Heart left ventricle (tissue), 16 donors: ENCODE measurements at regions not wholly inside any gene's neighbourhood (a gene's known extent, or its start where the extent isn't known, plus 50 kb on each side); places are given as distances from the start of the nearest gene placed in this dataset.
"Not testable (repeated sequence)": the region's sequence is repeated elsewhere in the genome, so short reads cannot be mapped to it uniquely, and the experiment has no call there.

Source experiments
- ATAC-seq, 4 donors: fragments of 200-7000 bp; cut with Tn5 transposase; one replicate each; pipeline ENCODE4 v1.9.1; 2020 to 2022; ENCODE audit warnings: moderate library complexity in 4 of 4, mild to moderate bottlenecking in 3 of 4, moderate number of reproducible peaks in 1 of 4
- DNase-seq, 5 donors: peaks; one replicate each; pipeline ENCODE4 v3.0.0-alpha.2; 2020
- H3K27ac ChIP-seq, 12 donors: fragments of 200-600 bp; sonication (generic) in 4 of 12; one replicate each; pipeline versions ENCODE4 v1.5.0 to v1.8.0; 2016 to 2022; ENCODE audit warnings: mild to moderate bottlenecking in 2 of 12
- H3K27me3 ChIP-seq, 9 donors: fragments of 200-600 bp; sonication (generic) in 2 of 9; one replicate each; pipeline versions ENCODE4 v1.5.1 to v1.8.0; 2016 to 2022; ENCODE audit warnings: mild to moderate bottlenecking in 3 of 9
- H3K36me3 ChIP-seq, 9 donors: fragments of 200-600 bp; sonication (generic) in 2 of 9; one replicate each; pipeline versions ENCODE4 v1.5.0 to v1.8.0; 2018 to 2022; ENCODE audit warnings: mild to moderate bottlenecking in 2 of 9
- H3K4me1 ChIP-seq, 12 donors: fragments of 200-600 bp; sonication (generic) in 4 of 12; one replicate each; pipeline versions ENCODE4 v1.5.0 to v1.8.0; 2016 to 2022; ENCODE audit warnings: mild to moderate bottlenecking in 3 of 12
- H3K4me3 ChIP-seq, 12 donors: fragments of 200-600 bp; sonication (generic) in 4 of 12; one replicate each; pipeline versions ENCODE4 v1.5.0 to v1.8.0; 2017 to 2022; ENCODE audit warnings: mild to moderate bottlenecking in 9 of 12, moderate library complexity in 4 of 12
- H3K9me3 ChIP-seq, 12 donors: fragments of 200-600 bp; sonication (generic) in 4 of 12; one replicate each; pipeline versions ENCODE4 v1.5.0 to v1.8.0; 2016 to 2022; ENCODE audit warnings: mild to moderate bottlenecking in 1 of 12
- POLR2A ChIP-seq, 2 donors: fragments of 450-650 bp; IDR thresholded peaks; one replicate each; pipeline ENCODE4 v1.6.1; 2017; ENCODE audit warnings: antibody characterized with exemption in 2 of 2, mild to moderate bottlenecking in 2 of 2, moderate library complexity in 2 of 2
- WGBS, 4 donors: extraction: QIAGEN DNeasy Blood & Tissue Kit in 2 of 4; methylation state at CpG; one replicate each; pipeline versions ENCODE4 v1.1.5 to v1.1.7; 2013 to 2018; 5-methylcytosine and 5-hydroxymethylcytosine counted together
- intact Hi-C, 10 donors: fragments of 100-400 bp; cut with DNase I; formaldehyde crosslinking; loops; one replicate each; pipeline versions ENCODE4 v1.11.1 to v1.14.2; 2022
- TF ChIP-seq, protein P1 (sequence below), 12 donors: fragments of 200-600 bp; sonication (generic) in 4 of 12; IDR thresholded peaks; one replicate each; pipeline versions ENCODE4 v1.5.0 to v1.8.0; 2018 to 2022; ENCODE audit warnings: antibody characterized with exemption in 12 of 12, mild to moderate bottlenecking in 5 of 12
- donor health status: ischemic (EF 13 %, LVEDD 7.1; RV severe dilation, severe dysfunction).
- donor health status: healthy with polysubstance abuse.
- donor health status: DM: no; HTN: yes; CAD: no.
- donor health status: DM: no; HTN: no; CAD: no.
- donor health status: ischemic (EF 25% LVEDD 6.9; RV normal size, moderate dysfunction).
- donor health status: ischemic (EF 25% LVEDD 5.7; RV mildly dilated, moderate dysfunction).
- donor health status: healthy.
- donor health status: DM: yes; HTN: yes; CAD: no.
- donor health status: ischemic (EF 35%, LVEDD 5.7; RV mildly dilated, moderate dysfunction).
- donor health status: nonischemic (EF 11% LVEDD 7.7; RV severe dilation, severe dysfunction).
- donor health status: DM: yes; HTN: yes; CAD: no.
- donor health status: PGD.
- donor health status: ischemic (EF 29% LVEDD 5.4; RV normal size, mild dysfunction).
- donor health status: nonischemic (EF 23%, LVEDD 6.1; RV moderate dilation, normal function).

DNA sequence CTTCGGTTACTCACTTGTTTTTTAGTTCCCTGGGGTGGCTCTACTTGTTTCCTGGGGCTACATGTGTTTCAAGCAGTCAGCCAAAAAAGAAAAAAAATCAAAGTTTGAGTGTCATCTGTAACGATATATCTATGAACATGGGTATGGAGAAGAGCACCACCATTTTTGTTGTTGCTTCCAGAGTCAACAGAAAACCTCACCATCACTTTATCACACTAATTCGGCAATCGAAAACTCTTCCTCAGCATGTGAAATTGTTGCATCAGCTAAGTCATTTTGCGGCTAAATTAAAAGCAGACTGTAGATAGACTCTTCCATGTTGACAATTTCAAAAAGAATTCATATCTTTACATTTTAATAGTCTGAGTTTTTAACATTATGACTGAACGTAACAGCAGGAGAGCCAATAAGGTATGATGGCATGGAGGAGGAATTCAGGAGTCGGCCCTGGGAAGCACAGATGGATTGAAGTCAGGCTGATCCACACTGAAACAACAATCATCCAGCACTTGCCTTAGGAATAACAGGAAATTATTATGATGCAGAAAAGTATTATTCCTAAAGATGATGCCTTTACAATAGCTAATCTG is 455.7 kb upstream of the KLF6 start:
- Histone ChIP-seq H3K4me1 (peaks cover 0 to 43% (median 36%) of the 10 kb centered on the region in 12 donors), H3K27me3 (no peaks in the 10 kb centered on the region), H3K36me3 (no peaks in the 10 kb centered on the region), H3K9me3 (peaks cover 0 to 14% (median 0%) of the 10 kb centered on the region in 12 donors), H3K4me3 (peak overlapping the region in 7 of 12 donors; percentile 40 to 57 (median 46)), H3K27ac (peak overlapping the region; percentile 63 to 96 (median 89))
- TF ChIP-seq, protein P1, sequence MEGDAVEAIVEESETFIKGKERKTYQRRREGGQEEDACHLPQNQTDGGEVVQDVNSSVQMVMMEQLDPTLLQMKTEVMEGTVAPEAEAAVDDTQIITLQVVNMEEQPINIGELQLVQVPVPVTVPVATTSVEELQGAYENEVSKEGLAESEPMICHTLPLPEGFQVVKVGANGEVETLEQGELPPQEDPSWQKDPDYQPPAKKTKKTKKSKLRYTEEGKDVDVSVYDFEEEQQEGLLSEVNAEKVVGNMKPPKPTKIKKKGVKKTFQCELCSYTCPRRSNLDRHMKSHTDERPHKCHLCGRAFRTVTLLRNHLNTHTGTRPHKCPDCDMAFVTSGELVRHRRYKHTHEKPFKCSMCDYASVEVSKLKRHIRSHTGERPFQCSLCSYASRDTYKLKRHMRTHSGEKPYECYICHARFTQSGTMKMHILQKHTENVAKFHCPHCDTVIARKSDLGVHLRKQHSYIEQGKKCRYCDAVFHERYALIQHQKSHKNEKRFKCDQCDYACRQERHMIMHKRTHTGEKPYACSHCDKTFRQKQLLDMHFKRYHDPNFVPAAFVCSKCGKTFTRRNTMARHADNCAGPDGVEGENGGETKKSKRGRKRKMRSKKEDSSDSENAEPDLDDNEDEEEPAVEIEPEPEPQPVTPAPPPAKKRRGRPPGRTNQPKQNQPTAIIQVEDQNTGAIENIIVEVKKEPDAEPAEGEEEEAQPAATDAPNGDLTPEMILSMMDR (IDR thresholded peaks at IDR 0.05), result no peak
- no peak for TF ChIP-seq POLR2A (IDR thresholded peaks at IDR 0.05)
- ATAC-seq (peak in 2 of 4 donors; percentile 24 to 25), DNase-seq (no peak)
- 60 to 71% (median 65%) methylated on average over 7 of the region's 7 CpGs for WGBS, 4 donors
- intact Hi-C loops, result loop anchor here in 8 of 10 donors (2.0 to 10.0 kb wide), 16 partner anchors 42 to 527 kb away; partner anchors contain the start of gene KLF6 (in 3 of the 8)

DNA sequence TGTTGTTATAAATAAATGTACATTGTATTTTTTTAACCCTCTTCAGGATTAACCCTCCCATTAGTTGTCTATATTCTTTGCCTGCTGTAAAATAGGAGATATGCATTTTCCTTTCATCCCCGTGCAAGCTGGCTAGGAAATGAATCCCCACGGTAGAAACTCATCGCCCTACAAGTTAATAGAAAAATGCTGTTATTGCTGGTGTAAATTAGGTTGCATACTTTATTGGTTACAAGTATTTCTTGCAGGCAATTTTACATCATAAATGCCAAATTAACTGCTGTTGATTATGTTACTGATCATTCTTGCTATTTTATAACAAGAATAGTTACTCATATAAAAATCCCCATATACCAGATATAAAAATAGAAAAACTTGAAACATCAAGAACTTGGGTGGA is 454.2 kb upstream of the KLF6 start:
- intact Hi-C loops, result no loop called here
- peaks cover 0 to 39% (median 31%) of the 10 kb centered on the region in 12 donors for H3K4me1 ChIP-seq
- H3K9me3 ChIP-seq, result peaks cover 0 to 10% (median 0%) of the 10 kb centered on the region in 12 donors
- H3K4me3 ChIP-seq, result no peak overlapping the region
- WGBS, 4 donors, result 95 to 97% (median 95%) methylated on average over 3 of the region's 3 CpGs
- H3K36me3 ChIP-seq, result no peaks in the 10 kb centered on the region
- no peak for TF ChIP-seq POLR2A (IDR thresholded peaks at IDR 0.05)
- TF ChIP-seq, protein P1 (IDR thresholded peaks at IDR 0.05), result no peak
- peak overlapping the region in 1 of 12 donors; percentile 89 for H3K27ac ChIP-seq
- ATAC-seq, result no peak
- no peak for DNase-seq
- no peaks in the 10 kb centered on the region for H3K27me3 ChIP-seq

DNA sequence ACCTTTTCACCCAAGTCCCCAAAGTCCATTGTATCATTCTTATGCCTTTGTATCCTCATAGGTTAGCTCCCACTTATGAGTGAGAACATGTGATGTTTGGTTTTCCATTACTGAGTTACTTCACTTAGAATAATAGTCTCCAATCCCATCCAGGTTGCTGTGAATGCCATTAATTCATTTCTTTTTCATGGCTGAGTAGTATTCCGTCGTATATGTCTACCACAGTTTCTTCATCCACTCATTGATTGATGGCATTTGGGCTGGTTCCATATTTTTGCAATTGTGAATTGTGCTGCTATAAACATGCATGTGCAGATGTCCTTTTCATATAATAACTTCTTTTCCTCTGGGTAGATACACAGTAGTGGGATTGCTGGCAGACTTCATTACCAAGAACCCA is 451.9 kb upstream of the KLF6 start:
- H3K27ac ChIP-seq, H3K27me3 ChIP-seq, ATAC-seq, intact Hi-C loops, H3K36me3 ChIP-seq, H3K4me3 ChIP-seq, DNase-seq: not testable (repeated sequence)
- Histone ChIP-seq H3K4me1 (peaks cover 0 to 16% (median 11%) of the 10 kb centered on the region in 12 donors), H3K9me3 (peaks cover 0 to 25% (median 4%) of the 10 kb centered on the region in 12 donors)
- 99 to 100% (median 99%) methylated on average over 2 of the region's 2 CpGs for WGBS, 4 donors

DNA sequence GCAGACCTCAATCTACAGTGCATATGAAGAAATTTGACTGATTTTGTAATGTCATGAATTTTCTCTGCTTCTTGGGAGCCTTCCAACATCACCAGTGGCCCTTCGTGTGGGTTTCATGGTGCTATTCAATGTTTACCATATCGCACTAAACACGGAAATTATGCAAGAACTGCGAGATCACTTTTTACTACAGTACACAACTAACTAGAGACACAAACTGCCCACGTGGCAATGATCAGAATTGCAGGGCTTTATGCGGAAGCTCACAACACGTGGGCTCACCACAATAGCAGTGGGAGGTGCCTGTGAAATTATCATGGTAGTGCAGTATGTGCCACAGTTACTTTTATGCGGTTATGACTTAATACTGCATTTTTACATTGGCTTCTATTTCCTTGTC is 449.7 kb upstream of the KLF6 start:
- Histone ChIP-seq H3K27me3 (no peaks in the 10 kb centered on the region), H3K9me3 (peaks cover 0 to 25% (median 4%) of the 10 kb centered on the region in 12 donors), H3K4me3 (no peak overlapping the region), H3K36me3 (peaks cover 0 to 4% (median 0%) of the 10 kb centered on the region in 9 donors), H3K4me1 (no peaks in the 10 kb centered on the region), H3K27ac (no peak overlapping the region)
- TF ChIP-seq, protein P1 (IDR thresholded peaks at IDR 0.05), result no peak
- no peak for TF ChIP-seq POLR2A (IDR thresholded peaks at IDR 0.05)
- no peak for ATAC-seq
- 87 to 92% (median 90%) methylated on average over 8 of the region's 8 CpGs for WGBS, 4 donors
- intact Hi-C loops, result no loop called here
- no peak for DNase-seq
